HG03460 (cell line): ENCODE measurements at regions not wholly inside any gene's neighbourhood (a gene's known extent, or its start where the extent isn't known, plus 50 kb on each side); places are given as distances from the start of the nearest gene placed in this dataset.
"Not testable (repeated sequence)": the region's sequence is repeated elsewhere in the genome, so short reads cannot be mapped to it uniquely, and the experiment has no call there.

Experiments used
- ATAC-seq: cut with Tn5 transposase; IDR thresholded peaks from one replicate; pipeline ENCODE4 v1.9.1; 2021; ENCODE audit not compliant: unreplicated experiment

DNA sequence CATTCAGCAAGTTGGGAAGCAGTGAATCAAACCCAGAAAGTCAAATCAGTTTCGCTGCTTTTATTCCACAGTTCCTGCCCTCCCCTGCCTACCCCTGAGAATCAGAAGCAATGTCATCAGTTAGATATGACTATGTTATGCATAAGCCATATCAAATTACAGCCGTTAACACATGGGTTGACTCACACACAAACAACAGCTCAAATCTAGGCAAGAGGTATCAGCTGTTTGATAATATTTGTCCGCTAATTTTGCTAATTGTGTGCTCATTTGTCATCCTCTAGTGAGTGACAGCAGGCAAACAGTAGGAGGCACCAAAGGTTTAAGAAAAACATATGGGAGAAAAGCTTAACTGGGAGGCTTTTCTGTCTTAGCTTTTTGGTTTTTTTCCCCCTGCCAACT is 327.4 kb upstream of the CCL2 start:
- no peak for ATAC-seq

GRCh38 chr17:33929181-33929724 is 325.8 kb upstream of the CCL2 start:
- ATAC-seq: no peak

GRCh38 chr17:33931148-33931814 is 323.8 kb upstream of the CCL2 start:
- ATAC-seq: not testable (repeated sequence)

DNA sequence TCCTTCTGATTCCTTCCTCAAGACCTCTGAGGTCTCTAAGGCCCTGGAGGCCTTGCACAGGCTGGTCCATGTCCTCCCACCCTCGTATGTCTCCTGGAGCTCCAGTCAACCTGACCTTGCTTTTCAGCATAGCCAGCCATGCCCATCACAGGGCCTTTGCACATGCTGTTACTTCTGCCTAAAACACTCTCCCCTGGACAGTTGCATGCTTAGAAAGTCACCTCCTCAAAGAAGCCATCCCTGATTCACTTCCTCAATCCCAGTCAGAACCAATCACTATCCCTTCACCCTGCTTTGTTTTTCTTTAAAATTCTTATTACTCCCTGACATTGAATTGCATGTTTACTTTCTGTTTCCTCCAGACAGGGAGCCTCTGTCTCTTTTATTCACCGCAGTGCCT is 322.1 kb upstream of the CCL2 start:
- ATAC-seq: no peak

DNA sequence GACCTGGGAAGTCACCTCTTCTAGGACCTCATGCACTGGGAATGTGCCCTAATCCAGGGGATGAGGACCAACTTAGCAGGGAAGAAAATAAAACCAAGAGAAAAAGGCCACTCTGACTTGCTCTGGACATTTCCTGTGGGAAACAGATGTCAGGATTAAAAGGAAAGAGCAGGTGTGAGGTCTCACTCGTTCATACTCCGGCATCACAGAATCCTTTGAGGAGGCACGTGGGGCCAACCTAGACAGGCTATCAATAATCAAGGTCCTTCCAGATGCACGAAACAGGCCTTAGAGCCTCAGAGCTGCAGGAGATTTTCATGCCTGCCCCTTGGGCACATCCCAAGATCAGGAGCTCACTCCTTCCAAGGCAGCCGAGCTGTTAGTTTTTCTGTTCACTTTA is 321.5 kb upstream of the CCL2 start:
- no peak for ATAC-seq

DNA sequence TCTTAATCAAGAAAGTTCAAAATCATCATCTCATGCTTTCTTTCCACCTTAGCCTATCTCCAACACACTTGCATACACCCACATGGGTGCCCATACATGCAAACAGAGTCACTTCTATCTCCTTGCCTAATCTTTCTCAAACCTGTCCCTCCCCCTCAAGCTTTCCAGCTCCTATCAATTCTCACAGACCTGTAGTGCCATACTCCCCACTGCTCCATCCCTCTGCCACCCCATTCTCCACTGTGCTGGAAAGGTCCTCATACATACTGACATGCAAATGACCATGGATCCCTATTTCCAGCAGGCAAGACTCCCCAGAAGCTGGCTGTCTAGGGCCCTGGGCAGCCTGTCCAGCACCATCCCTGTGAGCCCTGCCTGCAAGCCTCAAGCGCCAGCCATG is 320.4 kb upstream of the CCL2 start:
- no peak for ATAC-seq

DNA sequence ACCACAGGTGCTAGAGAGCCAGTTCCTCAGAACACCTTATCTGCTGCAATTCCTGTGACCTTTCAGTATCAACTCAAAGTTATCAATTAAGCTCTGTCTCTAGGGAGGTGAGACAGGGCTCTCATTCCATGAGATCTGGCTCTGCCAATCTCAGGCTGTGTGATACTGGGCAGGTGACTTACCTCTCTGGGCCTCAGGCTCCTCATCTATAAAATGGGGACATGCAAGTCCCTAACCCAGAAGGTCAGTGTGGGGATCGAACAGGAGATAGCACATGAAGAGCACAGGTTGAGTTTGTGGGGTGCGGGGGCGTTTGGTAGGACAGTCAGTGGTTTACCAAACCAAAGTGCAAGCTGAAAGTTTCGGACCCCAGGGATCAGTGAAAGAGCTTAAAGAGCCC is 319.3 kb upstream of the CCL2 start:
- ATAC-seq: no peak

GRCh38 chr17:33936764-33937163 is 318.3 kb upstream of the CCL2 start:
- ATAC-seq: no peak

DNA sequence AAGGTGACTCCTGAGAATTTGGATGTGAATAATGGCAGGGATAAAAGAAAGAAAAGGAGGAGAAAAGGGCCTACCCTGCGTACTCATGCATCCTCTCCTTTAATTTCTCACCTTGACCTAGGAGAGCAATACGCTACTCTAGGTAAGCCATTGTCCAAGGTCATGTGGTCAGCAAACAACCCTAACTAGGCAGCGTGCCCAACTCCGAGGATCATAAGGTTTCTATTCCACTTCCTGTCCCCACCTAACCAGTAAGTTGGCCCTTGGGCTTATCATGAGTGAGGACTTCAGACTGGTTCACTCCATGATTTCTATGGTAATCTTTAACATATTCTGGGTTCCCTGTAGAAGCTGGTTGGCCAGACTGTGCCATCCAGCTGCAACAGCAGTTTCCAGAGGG is 315.1 kb upstream of the CCL2 start:
- ATAC-seq: no peak

DNA sequence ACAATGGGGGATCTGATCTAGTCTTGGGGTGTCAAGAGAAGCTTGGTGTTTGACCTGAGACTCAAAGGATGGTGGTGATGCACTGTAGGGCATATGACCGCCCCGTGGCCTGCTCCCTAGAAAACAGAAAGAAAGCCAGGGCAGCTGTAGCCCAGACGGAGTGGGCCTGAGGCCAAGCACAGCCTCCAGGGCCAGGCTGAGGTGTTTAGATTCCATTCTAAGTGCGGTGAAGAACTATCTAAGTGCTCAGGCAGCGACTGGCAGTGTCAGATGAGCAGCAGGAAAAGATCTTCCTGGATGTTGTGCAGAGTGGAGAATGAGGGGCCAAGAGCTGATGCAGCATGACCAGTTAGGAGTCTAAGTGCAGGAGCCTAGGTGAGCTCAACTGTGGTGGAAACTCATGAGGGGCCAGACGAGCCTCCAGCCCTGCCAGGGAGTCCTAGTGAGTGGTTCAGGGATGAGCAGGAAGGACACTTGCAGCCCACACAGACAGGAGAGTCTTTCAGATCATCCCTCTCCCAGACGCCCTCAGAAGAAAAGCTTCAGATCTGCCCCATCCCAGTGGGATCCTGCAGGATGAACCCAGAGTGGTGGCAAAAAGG is 314.2 kb upstream of the CCL2 start:
- no peak for ATAC-seq

DNA sequence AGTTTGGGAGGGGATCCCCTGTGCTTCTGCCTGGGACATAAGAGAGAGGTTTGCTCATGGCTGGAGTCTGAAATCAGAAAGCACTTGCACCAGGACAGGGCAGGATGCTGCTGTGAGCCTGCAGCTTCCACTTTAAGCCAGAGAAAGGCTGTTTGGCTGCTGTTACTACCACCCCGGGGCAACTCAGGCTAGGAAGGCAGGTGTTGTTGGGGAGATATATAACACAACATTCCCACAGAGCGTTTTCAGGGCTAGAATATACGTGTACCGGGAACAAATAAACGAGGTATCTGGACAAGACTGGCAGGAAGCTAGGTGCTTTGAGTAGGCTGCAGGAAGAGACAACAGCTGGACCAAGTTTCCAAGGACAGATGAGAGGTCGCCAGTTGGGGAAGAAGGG is 313.3 kb upstream of the CCL2 start:
- no peak for ATAC-seq

GRCh38 chr17:33942414-33942813 is 312.7 kb upstream of the CCL2 start:
- ATAC-seq: no peak

- ATAC-seq: no peak
Observed at GRCh38 chr17:33944412-33944811, 310.7 kb upstream of the CCL2 start.

GRCh38 chr17:33944826-33945225 is 310.3 kb upstream of the CCL2 start:
- no peak for ATAC-seq

DNA sequence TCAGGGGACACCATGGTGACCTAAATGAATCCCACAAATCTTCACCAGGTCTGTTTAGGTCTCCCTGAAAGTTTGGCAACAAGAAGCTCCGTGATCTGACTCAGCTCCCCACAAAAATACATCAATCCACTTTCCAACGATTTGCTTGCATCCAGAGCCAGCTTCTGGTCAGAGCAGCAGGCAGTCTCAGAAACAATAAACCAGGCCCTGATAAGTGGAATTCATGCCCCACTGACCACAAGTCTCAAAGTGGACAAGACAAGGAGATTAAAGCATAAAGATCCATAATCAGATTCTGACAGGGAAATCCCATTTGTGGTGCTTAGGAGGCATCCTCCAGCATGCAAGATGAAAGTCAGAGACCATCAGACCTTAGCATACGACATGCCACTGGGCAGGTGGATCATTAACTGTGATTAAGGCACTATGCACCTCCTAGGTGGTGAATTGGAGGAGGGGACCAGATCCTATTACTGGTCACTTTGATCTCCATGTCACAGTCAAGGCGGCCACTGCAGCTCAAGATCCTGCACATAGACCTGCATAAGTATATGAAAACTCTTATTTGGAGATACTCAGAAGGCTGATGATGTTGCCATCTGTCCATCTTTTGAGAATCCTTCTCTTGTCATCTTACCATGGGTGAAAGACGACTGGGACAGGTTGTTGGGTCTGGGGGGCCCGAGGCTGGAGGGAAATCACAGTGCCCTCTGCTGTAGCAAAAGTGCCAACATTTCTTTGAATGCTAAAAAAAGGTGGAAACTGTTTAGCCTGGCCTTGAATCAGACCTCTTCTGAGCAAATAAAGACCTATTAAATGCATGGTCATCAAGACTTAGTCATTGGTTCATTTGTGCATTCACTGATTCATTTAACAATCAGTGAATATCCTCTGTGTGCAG is 309.2 kb upstream of the CCL2 start:
- ATAC-seq: no peak

DNA sequence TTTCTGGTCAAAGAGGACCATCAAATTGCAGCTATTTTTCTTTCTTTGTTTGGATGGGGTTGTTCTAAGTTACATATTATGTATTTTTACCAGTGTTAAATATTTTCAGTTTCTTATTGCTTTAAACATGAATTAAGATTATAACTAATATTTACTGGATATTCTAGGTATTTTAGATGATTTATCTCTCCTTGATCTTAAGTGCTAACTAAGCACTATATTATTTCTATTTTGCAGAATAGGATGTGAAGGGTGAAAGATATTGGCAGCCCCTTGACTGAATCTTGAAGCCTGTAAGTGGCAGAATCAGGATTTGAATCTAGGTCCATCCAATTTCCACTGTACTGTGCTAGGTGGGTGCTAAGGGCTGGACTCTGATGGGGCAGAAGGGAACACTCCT is 307.3 kb upstream of the CCL2 start:
- ATAC-seq: no peak

DNA sequence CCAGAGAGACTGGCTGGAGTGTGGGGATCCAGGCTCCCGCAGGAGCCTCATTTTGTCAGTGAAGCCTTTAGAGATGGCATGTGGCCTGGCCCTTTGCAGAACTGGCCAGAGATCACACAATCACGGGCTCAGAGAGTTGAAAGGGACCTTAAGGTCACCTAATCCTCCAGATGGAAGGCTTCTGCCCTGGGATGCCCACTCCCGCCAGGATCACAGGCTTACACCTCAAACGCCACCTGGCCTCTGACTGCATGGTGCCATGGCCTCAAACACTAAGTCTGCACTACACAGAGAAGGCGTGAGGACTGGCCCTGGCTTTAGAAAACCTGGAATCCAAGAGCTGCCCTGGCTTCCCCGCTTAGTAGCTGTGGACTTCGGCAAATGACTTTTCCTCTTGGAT is 306.8 kb upstream of the CCL2 start:
- no peak for ATAC-seq

GRCh38 chr17:33949100-33949499 is 306.0 kb upstream of the CCL2 start:
- no peak for ATAC-seq

- ATAC-seq: no peak
Observed at GRCh38 chr17:33950061-33950460, 305.0 kb upstream of the CCL2 start.

- no peak for ATAC-seq
Observed at GRCh38 chr17:33952425-33952824, 302.7 kb upstream of the CCL2 start.

DNA sequence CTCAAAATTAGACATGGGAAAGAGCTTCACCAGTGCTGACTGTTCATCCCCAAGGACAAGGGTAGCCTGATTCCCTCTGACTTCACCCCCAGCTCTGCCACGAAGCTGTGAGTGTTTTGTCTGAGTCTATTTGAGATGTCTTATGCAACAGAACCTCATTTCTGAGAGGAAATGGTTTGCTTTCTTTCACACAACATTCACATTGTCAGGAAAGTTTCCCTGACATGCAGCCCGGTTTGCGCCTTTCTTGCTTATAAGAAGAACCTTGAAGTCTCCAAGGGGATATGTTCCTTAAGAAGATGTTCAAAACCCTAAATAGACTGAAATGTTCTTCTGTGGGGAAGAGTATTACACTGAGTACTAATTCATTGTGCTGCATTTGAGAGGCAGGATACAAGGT is 300.5 kb upstream of the CCL2 start:
- ATAC-seq: no peak

DNA sequence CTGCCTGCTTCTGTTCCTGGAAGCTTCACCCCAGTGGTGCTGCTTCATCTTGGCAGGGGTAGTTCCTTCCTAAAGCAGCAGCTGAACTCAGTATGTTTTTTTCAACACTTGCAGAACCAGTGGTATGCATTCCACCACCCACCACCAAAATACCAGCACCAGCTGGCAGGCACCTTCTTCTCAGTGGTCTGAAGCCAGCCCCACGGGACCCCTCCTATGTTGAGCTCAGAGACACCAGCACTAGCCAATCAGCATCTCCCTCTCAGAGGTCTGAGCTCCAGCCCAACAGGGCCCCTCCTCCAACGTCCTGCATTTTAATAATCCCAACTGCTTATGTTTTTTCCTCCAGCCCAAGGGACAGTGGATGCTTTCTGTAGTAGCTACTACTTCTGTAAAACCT is 299.6 kb upstream of the CCL2 start:
- no peak for ATAC-seq
